ENCODE measurements at regions not wholly inside any gene's neighbourhood (a gene's known extent, or its start where the extent isn't known, plus 50 kb on each side); places are given as distances from the start of the nearest gene placed in this dataset.

DNA sequence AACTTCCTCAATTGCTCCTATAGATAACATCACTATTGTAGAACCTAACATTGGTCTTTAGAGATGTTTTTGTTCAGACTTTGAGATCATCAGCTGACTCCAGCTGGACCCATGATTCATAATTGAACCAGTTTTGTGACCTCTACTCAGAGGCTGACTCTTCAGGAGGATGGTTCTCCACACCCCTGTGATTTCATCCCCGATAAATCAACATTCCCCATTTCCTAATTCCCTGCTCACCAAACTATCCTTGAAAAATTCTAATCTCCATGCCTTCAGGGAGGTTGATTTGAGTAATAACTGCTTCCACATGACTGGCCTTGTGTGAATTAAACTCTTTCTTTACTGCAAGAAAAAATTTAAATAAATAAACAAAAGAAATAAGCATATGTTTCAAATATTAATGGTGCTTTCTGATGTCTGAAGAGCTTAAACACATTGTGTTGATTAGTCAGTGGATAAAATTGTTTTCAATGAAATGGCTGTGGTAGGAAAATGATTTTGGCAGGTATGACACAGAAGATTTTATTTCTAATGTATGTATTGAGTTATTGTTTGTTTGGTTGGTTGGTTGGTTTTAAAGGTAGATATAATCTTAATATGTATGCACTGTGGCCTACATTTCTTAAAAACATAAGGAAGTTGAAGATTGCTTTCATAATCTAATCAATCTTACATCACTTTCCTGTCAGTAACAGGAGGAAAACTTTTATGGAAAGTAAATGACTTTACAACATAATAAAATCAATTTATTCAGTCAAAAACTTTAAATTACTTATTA, 427.9 kb upstream of the CCDC179 start:
- TF ChIP-seq CTCF (IDR thresholded peaks at IDR 0.05; ENCODE audit: low read depth, low read length) (no peak), EZH2phosphoT487 (IDR thresholded peaks at IDR 0.05; ENCODE audit: low read depth) (no peak)
